Activated T-cell treated with anti-CD3 and anti-CD28 coated beads, Interleukin-2, amount 50 U/mL, for 1 hour (primary cell): ENCODE measurements at regions not wholly inside any gene's neighbourhood (a gene's known extent, or its start where the extent isn't known, plus 50 kb on each side); places are given as distances from the start of the nearest gene placed in this dataset.

Source experiments
- DNase-seq: peaks from one replicate; pipeline ENCODE4 v3.0.0-alpha.2; 2020

DNA sequence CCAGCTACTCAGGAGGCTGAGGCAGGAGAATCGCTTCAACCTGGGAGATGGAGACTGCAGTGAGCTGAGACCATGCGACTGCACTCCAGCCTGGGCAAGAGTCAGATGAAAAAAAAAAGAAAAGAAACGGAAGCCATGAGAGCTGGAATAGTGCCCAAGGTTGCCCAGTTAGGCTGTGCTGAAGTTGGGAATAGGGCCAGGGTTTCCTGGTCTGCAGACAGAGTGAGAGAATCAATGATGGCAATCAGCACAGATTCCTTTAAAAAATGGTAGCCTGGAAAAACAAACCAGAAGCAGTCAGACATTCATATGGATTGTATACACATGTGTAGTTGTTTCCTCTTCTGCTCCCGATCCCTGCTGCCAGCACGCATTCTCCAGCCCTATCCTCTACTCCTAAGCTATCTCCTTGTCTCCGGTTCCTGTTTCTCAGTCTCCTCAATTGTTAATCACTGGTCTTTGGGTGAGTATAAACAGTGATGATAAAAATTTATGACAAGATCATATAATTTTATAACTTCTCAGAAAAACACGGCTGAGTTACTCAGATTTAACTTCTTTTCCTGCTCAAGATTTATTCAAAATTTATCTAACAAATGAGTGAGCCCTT lies 316.2 kb upstream of the UMPS start:
- no peak for DNase-seq

GRCh38 chr3:124415446-124415960 lies 314.7 kb upstream of the UMPS start:
- DNase-seq: no peak

DNA sequence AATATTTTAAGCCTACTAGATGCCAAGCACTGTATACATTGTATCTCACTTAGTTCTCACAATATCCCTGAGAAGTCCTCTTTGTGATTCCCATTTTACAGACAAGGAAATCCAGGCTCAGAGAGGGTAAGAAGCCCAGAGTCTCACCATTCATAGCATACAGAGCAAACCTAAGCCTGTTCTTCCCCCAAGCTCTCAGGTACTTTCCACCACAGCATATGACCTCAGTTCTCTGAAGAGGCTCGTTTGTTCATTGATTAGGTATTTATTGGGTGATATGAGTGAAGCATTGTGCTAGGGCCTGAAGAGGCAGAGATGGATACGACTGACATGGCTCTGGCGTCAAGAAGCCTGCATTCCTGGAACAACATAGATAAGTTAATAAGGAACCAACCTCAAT lies 310.9 kb upstream of the UMPS start:
- no peak for DNase-seq

GRCh38 chr3:124420392-124420791 lies 309.9 kb upstream of the UMPS start:
- no peak for DNase-seq

DNA sequence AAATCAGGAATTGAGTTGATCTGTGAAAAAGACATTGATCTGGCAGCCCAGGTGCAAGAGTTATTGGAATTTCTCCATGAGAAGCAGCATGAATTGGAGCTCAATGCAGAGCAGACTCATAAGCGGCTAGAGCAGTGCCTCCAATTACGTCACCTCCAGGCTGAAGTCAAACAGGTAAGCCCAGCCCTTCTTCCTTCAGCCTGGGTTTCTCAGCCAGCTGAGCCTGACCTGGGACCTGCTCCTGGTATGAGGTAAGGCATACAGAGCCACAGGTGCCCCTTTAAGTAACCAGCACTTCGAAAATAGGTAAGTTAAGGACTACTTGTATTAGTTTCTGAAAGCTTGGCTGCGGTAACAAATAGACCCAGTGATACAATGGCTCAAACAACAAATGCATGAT lies 307.4 kb upstream of the UMPS start:
- DNase-seq: no peak

GRCh38 chr3:124424396-124424795 lies 305.9 kb upstream of the UMPS start:
- DNase-seq: no peak

GRCh38 chr3:124425972-124426371 lies 304.3 kb upstream of the UMPS start:
- DNase-seq: no peak

DNA sequence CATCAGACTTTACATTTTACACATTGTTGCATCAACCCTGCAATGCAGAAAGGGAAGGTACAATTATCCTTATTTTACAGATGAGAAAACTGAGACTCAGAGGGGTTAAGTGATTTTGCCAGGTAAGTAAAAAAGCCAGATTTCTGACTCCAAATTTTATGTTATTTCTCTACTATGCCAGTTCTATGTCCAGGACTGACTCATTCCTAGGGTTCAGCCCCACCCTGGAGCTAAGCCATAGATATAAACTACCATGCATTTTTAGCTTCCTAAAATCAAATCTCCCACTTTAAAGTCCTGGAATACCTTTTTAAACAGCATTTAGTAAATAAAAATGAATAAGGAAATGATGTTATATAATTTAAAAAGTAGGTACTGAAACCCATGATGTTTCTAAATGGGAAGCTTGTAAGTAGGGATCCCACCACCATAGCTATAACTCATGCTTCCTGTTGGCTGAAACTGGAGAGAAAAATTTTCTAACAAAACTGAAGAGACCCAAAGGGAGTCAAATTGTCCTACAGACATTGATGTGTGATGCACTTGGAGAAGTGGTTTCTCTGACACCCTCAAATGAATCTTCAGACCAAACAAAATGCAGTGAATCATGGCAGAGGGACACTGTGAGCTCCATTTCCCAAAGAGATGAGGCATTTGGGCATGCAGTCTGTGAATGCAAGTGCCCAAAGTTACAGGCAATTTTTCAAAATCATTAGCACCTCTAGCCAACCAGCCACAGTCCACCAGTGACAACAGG lies 301.7 kb upstream of the UMPS start:
- DNase-seq: no peak

- DNase-seq: no peak
These were observed 301.0 kb upstream of the UMPS start for GRCh38 chr3:124429129-124429815.

DNA sequence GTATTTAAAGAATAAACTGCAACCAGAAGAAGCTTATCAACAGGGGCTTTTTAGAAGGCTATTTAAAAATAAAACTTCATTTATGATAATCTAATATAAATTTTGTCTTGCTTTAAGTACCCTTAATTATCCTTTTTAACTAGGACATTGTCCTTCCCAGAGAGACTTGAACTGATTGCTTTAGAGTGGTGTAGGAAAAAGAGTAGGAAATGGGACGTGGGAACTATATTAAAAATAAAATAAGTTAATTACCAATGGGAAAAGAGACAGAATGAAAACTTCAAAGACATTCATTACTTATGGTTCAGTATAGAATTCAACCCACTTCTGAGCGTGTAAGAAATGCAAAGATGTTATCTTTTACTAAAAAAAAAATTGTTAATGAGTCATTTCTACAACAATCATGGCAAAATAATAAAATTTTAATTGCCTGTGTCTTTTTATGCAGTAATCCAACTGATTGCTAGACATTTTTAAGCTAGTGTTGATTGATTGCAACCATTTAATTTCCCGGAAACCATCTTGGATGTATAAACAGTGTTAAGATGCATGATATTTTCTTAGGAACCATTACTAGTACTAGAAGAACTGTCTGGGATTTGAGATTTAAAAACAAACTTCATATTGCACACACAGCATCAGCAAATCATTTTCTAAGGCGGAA lies 298.8 kb upstream of the UMPS start:
- no peak for DNase-seq

DNA sequence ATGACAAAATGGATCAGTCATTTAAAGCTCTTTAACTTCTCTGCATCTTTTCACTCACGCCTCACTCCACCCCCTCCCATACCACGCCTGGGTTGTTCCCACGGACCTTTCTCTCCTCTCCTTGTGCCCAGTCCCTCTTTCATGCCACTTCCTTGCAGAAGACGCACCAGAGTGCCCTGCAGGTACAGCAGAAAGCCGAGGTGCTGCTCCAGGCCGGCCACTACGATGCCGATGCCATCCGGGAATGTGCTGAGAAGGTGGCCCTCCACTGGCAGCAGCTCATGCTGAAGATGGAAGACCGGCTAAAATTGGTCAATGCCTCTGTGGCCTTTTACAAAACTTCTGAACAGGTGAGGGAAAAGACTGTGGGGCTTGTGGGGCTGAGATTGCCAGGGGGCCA lies 296.1 kb upstream of the UMPS start:
- no peak for DNase-seq

GRCh38 chr3:124435467-124435866 lies 294.8 kb upstream of the UMPS start:
- no peak for DNase-seq

DNA sequence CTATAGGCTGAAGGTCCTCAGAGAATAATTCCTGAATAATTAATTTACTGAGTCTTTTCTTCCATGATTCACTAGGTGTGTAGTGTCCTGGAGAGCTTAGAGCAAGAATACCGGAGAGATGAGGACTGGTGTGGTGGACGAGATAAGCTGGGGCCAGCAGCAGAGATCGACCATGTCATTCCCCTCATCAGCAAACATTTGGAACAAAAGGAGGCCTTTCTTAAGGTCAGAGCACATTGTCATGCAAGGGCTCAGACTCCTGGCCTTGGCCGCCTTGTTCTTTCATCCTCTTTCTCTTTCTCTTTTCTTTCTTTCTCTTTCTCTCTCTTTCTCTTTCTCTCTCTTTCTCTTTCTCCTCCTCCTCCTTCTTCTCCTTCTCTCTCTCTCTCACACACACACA lies 291.4 kb upstream of the UMPS start:
- DNase-seq: no peak

DNA sequence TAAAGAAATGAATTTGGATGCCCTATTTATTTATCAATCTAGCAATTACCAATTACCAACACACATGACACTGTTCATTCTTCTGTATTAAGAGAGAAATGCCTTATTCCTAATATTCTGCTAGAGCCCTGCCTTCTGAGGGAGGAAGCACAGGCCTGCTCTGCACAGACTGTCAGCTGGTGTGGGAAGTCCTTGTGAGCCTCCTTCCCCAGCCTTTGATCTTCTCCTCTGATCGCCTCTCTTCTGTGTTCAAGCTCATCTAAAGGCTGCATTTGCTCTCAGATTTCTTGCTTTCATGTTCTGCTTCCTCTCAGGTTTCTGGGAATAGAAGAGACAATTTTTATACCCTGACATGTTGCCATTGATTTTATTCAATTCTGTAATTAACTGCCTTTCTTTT lies 290.6 kb upstream of the UMPS start:
- DNase-seq: no peak

DNA sequence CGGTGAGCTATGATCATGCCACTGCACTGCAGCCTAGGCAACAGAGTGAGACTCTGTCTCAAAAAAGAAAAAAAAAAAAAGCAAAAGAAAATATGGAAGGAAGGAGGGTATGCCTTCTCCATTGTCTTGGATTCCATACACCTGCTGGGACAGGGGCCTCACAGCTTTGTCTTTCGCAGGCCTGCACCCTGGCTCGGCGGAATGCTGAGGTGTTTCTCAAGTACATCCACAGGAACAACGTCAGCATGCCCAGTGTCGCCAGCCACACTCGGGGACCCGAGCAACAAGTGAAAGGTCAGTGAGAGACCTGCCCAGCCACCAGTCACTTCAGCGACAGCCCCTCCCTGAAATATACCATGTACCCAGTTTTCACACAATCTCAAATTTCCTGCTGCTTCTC lies 288.5 kb upstream of the UMPS start:
- no peak for DNase-seq

- no peak for DNase-seq
These were observed 287.8 kb upstream of the UMPS start for GRCh38 chr3:124442463-124442862.

- DNase-seq: no peak
These were observed 286.8 kb upstream of the UMPS start for GRCh38 chr3:124443446-124443845.

- DNase-seq: no peak
These were observed 286.2 kb upstream of the UMPS start for GRCh38 chr3:124444075-124444474.

GRCh38 chr3:124444896-124445295 lies 285.4 kb upstream of the UMPS start:
- no peak for DNase-seq

GRCh38 chr3:124447845-124448244 lies 282.4 kb upstream of the UMPS start:
- no peak for DNase-seq

DNA sequence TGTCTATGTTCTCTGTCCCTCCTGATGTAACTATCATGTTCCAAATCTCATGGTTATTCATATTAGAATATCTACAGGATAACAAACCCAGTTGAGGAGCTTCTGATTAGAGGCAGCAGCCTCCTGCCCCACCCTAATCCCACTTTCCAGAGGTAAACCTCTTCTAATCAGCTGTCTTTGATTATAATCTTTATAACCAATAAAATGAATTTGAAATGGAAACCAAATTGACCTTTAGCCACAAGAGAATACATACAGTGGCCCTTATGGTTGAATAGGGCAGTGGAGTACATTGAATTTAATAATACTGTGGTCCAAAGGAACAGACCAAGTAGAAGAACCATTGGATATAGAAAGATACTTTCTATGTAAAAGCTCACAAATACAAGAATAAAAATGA lies 281.3 kb upstream of the UMPS start:
- no peak for DNase-seq

DNA sequence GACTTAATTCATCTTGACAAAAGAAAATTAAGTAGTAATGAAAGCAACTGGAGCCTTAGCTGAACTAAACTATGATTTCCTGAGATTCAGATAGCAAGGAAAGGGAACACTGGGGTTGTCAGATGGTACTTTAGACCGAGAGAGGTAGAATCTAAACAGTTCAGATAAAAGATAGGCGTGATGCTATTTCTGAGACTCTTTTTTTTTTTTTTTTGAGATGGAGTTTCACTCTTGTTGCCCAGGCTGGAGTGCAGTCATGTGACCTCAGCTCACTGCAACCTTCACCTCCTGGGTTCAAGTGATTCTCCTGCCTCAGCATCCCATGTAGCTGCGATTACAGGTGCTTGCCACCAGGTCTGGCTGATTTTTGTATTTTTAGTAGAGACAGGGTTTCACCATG lies 279.9 kb upstream of the UMPS start:
- DNase-seq: no peak

- no peak for DNase-seq
These were observed 278.5 kb upstream of the UMPS start for GRCh38 chr3:124451630-124452317.
